ENCODE measurements at regions not wholly inside any gene's neighbourhood (a gene's known extent, or its start where the extent isn't known, plus 50 kb on each side); places are given as distances from the start of the nearest gene placed in this dataset.
A peak's percentile ranks its signal among the peaks of the same experiment; 100 is the strongest.

GRCh38 chr13:31930490-31930889 is 101.1 kb upstream of the FRY start:
- no peak for DNase-seq

- DNase-seq: no peak
Observed at GRCh38 chr13:31930901-31931522, 100.6 kb upstream of the FRY start.

DNA sequence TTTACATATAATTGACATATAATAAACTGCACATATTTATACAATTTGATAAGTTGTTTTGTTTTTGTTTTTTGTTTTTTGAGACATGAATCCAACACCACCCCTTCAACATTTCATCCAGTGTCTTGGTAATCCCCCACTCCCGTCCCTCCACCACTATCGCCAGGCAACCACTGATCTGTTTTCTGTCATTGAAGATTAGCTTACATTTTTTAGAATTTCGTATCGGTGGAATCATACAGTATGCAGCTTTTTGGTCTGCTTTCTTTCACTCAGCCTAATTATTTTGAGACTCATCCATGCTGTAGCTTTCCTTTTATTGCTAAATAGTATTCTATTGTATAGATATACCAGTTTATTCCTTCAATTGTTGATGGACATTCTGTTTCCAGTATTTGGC is 94.1 kb upstream of the FRY start:
- no peak for DNase-seq

GRCh38 chr13:31940076-31940475 is 91.5 kb upstream of the FRY start:
- DNase-seq: no peak

- DNase-seq: no peak
Observed at GRCh38 chr13:31943591-31943990, 88.0 kb upstream of the FRY start.

- no peak for DNase-seq
Observed at GRCh38 chr13:31944262-31945160, 87.1 kb upstream of the FRY start.

- peak; percentile 68 to 78 for DNase-seq
Observed at GRCh38 chr13:31945202-31945961, 86.2 kb upstream of the FRY start.

DNA sequence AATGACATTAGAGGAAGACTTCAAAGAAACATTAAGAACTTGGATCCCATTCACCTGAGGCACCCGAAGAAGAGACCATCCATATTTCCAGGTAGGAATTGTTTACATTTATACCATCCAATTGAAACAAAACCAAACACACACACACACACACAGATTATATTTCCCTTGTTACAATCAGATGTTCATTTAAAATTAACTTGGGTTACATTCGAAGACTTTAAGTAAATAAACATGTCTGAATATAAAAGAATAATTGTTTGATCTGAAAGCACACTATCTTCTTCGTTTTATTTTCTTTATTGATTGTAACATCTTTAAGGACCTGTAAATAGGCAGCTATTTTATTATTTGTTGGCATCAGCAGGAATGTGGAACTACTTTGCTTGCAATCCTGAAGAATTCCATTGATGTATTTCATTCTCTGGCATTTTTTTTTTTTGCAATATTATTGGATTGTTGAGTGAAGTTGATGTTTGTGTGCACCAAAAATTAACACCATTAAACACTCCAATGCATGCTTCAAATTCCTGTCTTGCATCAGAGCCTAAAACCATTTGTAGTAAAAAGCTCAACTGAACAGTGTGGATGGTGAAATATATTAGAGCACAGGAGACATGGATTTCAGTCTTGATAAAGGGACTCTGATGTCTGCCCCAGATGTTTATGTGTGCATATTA is 85.3 kb upstream of the FRY start:
- no peak for DNase-seq

GRCh38 chr13:31947105-31947504 is 84.5 kb upstream of the FRY start:
- DNase-seq: peak; percentile 4 to 17

DNA sequence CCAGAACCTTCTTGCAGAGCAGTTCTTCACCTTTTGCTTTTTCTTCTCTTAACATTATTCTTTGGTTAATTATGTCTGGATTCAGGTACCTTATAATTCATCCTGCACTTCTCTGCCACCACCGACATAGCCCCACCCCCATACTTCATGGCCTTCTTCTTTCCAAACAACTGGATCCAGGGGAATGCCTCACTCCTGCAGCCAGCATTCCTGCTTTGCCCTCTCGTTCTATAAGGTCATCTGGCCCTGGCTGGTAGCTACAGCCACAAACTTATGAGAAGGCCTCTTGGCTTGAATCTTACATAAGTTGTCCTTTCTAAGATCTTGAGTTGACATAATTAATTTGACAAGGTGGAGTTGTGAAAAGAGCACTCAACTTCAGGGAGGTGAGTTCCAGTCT is 84.1 kb upstream of the FRY start:
- no peak for DNase-seq

GRCh38 chr13:31949486-31949885 is 82.1 kb upstream of the FRY start:
- DNase-seq: no peak

GRCh38 chr13:31950111-31950815 is 81.3 kb upstream of the FRY start:
- DNase-seq: peak; percentile 50 to 59

- peak; percentile 25 to 43 for DNase-seq
Observed at GRCh38 chr13:31951215-31951678, 80.3 kb upstream of the FRY start.

GRCh38 chr13:31952641-31953380 is 78.8 kb upstream of the FRY start:
- no peak for DNase-seq

GRCh38 chr13:31955101-31955500 is 76.5 kb upstream of the FRY start:
- no peak for DNase-seq

DNA sequence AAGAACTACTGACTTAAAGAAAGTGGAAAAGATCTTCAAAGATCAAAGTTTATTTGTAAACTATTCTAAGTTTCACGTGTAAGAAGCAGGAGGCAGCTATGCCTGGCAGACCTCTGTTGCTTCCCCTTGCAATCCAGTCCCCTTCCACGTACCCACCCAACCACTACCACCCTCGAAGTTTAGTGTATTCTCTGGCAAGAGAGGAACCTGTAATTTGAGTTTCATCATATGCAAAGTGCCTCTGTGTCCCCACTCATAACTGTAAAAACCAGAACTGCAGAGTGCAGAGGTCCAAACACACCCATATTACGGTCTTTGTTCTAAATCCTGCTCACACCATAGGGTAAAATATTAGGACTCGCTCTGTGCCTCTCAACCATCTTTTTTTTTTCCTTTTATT is 75.8 kb upstream of the FRY start:
- DNase-seq: no peak

DNA sequence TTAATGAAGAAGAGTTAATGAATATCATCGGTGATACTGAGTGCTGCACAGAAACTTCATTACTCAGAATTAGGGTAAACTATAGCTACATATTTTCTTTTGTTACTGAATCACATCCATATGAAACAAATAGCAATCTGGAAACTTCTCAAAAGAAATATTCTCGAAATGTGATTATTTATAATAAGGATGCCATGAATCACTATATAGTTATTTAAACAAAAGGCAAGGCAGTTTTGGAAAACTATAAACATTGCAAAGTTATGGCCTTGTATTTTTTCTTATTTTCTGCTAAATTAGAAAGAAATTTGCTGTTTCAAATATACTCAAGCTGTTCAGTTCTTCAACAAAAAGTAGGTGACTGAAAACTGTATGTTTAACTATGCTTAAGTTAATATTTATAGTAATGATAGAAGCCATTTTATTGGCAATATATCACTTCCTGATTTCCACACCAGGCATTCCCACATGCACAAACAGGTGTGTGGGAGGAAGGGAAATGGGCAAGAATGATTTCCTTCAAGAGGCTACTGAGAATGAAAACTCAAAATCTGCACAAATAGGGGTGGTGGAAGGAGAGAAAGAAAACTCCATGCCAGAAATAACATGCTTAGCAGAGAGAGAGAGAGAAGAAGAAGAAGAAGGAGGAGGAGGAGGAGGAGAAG is 74.5 kb upstream of the FRY start:
- no peak for DNase-seq

GRCh38 chr13:31957772-31958171 is 73.8 kb upstream of the FRY start:
- DNase-seq: no peak

GRCh38 chr13:31962731-31963370 is 68.7 kb upstream of the FRY start:
- DNase-seq: no peak

DNA sequence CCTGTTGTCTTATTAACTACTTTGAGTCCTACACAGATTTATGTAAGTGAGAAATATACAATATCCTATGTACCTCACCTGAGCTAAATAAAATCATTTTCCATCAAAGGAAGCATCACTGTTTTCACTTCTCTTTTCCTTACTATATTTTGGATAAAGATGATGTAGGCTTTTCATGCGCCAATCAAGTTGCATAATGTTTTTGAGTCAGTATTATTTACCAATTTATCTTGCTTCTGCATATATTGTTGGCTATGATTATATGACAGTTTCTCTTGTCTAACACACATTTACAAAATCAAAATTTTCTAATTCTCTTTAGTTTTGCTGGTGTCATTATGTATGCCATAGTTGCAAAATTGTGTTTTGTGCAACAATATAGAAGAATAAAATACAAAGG is 67.9 kb upstream of the FRY start:
- DNase-seq: no peak

DNA sequence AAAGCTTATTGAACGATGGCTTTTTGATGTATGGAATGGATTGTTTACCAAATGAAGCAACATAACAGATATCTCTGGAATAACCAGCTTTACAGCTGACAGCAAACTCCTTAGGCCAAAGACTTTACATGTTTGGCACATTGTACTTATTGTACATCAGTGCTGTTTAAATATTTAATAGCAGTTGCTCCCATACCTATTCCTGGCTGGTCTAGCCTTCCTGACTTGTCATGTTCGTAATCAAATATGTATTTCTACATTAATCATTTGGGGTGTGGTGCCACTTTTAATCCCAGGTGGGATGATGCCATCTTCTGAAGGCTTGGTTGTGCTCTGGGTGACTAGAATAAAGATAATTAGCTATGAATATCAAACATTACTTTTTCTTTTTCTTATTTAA is 67.4 kb upstream of the FRY start:
- no peak for DNase-seq
